Kidney glomerular epithelial cell (primary cell): ENCODE measurements at regions not wholly inside any gene's neighbourhood (a gene's known extent, or its start where the extent isn't known, plus 50 kb on each side); places are given as distances from the start of the nearest gene placed in this dataset.

ENCODE experiments used
- DNase-seq: peaks from one replicate; lab custom pipeline; 2025; lab: John Stamatoyannopoulos, UW

DNA sequence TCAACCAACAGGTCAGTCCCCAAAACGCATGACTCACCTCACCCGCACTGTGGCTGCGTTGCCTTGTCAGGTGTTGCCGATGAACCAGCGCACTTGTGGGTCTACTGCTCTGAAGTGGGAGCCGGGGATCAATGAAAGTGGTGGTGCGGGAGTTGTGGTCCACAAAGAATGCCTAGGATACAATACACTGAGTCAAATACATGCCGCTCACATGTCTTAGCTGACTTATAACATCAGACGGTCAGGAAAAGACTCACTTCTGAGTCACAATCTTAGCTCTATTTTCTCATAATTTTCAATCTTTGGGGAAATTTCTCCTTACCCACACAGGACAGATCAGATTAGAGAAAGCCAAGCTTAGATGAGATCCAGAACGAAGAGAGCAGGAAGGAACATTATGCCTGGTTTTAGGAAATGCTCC, 107.1 kb upstream of the STK17B start:
- no peak for DNase-seq

DNA sequence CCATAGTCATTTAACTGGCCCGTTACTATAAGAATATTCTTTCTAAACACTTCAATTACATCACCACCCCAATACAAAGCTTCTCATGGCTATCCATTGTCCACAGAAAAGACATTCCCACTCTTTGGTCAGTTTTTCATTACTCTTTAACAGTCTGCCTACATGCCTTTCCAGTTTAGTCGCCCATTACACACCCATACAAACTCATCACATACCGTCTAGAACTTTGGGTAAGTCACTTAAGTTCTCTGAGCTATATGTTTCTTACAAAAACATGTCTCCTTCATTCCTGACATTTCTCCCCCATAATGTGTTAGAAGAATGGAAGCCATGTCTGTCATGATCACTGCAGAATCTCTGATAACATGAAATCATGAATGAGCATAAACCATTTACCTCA, 108.2 kb upstream of the STK17B start:
- peak; percentile 36 for DNase-seq

DNA sequence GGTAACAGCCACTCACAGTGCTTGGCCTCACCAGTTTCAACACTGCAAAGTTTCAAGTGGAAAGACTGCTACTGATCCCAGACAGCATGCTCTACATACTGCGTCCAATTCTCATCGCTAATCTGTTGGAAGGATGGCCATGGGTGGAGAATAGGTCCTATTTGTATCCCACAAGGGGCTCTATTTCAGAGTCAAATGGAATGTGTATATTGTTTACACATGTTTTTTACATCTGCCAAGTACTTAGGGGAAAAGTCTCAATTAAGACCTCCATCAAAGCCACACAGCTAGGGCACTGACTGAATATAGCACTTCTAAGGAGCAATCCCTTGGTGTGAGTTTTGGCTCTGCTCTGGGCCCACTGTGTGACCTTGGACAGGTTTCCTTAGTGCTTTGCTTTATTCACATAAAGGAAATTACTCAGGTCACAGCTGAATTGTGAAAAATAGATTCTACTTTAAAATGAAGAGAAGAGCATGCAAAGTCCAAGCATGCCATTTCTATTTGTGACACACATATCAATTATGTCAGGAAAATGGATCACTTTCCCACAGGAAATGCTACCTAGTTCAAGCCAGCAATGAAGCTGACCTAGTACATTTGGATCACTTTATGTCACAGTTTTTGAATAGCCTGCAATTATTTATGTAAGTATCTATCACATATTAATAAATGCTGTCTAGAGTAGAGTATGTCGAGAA, 112.9 kb upstream of the STK17B start:
- DNase-seq, result no peak

DNA sequence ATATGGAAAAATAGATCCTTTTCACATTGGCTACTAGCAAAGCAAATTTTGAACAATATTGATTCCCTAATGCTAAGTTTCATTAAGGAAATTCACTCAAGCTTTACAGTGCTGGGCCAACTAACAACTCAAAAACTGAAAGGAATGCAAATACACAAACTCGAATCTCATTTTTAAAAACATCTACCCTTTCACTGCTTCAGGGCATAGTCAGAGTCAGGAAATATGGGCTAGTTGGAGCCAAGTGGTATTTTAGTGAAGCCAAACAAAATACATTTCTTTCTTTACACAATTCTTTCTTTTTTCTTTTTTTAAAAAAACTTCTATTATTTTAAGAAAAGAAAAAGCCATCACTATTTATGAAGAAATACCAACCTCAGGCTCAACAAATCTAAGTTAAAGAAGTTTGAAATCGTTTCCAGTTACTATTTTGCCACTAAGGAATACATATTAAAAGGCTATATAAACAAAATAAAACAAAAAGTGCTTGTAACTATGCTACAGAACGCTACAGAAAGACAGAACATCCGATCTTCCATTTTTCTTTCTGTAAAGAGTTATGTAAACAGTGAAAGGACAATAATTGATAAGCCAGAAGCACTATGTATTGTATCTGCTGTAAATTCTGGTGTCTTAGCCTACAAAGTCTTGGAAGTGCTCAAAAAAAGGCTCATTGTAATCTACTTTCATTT, 113.6 kb upstream of the STK17B start:
- no peak for DNase-seq

DNA sequence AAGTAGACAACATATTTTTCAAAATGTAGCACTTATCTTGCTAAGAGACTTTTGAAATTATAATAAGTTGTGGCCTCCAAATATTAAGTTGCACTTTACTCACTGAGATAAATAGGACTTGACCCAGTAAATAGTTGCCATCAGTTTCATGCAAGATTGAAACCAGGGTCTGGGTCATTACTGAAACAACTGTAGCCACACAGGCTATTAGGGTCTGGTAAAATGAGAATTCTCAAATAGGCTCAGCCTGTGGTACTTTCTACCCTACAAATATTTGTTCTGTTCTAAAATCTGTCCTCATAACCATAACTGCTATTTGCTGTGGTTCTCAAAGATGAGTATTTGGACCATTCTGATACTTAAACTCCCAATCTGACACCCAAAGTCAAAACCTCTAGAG, 115.4 kb upstream of the STK17B start:
- DNase-seq, result no peak

DNA sequence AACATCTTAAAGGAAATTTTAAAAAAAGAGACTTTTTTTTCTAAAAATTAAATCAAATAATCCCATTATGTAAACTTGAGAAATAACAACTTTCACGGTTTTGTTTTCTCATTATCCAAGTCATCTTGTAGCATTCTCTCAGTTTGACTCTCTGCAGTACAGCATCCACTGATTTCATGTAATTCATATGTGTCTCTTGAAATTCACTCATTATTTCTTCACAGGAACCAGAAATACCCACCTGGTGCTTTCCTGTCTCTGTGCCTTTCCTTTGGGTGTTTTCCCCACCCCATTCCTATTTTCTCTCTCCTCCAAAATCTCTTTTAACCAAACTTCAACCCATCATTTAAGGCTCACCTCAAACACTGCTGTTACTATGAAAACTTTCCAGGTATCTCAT, 116.1 kb upstream of the STK17B start:
- DNase-seq, result no peak

DNA sequence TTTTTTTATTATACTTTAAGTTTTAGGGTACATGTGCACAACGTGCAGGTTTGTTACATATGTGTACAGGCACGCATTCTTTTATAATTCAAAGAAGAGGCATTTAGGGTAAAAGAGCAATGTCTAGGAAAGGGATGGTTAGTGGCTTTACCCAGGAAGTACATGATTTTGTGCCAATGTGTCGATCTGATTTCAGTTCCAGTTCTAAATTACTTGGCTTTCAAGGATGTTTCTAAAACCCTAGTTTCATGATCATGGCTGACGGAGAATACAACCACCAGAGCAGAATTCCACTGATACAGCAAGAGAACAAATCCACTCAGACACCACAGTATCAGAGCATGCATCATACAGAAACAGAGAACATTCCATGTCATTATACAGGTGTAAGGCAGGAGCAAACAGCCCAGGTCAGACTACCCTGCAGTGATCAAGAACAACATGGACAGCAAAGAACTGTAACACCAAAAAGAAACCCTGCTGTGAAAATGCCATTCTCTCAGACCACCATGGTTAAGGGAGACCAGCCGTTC, 116.7 kb upstream of the STK17B start:
- DNase-seq, result no peak

DNA sequence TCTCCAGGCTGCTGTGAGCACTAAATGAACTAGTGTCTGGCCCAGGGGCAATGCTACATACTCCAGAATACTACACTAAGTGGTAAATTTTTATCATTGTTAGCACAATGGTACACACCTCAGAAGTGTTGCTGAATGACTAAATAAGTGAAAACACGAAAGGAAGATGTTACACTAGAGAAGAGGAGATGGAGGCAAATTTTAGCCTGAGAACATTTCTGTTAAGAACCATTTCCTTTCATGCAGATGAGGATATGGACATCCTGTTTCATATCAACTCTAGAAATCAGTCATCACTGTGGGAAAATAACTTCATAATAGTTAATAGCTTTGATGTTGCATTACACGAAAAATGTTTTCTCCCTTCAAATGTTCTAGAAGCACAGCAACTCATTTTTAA, 117.6 kb upstream of the STK17B start:
- DNase-seq, result no peak

DNA sequence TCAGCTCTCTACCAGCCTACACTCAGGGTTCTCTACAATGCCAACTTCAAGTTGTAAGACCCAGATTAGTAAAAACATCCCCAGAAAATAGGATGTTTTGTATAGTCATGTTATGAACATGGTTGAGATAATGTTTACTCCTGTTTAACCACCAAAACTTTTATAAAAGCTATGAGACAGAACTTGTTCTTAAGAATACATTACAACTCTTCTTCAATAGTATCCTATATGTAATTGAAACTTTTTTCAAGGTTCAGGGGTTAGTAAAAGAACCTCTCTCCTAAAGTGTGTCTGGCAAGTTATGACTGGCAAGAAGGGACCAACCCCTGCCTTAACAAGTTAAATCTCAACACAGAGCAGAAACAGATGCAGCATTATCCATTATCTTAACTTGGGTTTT, 118.8 kb upstream of the STK17B start:
- no peak for DNase-seq

DNA sequence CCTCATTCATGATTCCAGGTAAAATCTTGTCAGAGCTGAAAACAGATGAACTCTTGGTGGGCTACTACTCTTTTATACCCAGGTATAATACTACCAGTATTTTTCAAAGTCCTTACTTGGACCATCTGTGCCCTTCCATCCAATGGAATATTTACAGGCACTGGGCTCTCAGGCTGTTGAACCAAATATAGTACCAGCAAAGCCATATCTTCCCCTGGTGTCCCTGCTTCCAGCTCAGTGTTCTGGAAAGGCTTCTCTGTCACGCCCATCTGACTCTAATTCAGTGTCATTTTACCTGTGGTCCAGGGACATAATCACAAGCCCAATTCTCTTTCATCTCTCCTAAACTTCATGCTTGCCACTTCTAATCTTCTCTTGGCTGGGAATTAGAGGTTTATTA, 119.2 kb upstream of the STK17B start:
- DNase-seq, result no peak

DNA sequence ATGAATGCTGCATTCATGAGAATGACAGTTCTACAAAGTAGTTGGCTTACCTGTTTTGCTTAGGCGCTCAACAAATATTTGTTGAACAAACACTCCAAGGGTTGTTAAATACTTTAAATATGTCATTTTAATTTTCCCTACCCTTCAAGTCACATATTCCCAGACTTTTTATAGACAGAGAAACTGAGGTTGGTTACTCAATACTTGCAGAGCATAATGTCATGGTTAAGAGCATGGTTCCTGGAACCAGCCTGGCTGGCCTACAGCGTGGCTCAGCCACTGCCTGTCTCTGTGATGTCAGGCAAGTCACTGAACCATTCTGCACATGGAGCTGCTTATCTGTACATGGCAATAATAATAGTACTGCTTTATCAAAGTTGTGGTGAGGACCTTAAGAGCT, 120.0 kb upstream of the STK17B start:
- DNase-seq, result no peak

DNA sequence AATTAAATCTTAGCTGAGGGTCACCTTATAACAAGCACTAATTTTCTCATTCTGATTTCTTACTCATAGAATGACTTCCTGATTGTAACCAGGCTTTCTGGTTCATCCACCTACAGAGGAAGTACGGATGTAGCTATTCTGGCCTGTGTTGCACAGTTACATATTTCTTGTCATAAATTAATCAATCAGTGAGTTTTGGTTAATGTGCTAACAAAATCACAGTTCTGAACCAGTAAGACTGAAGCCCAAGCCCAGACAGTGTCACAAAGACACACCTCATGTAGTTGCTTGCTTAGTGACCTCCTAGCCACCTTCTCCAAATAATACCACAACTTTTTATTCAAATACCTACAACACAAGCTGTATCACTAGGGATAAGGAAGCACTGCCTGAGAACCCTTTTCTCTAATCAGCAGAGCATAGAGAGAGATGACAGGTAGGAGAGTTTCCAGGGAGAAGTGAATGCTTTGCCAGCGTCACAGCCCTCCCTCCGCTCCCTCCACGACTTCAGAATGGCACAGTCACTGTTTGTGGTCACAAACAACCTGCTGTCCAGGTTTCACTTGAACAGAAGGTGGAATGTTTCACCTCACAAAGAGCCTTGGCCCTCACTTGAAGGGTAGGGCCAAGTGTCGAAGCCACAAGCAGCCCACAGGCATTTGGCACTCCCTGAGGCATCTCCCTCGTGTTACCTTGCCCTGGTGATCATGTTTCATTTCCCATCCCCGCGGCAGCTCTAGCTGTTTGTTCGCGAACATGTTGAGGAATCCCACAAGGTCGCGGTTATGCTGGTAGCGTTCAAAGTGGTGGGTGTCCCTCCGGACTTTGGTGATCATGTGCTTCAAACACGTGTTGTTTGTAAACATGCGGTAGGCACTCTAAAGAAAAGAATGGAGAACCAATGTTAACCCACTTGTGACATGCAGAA, 120.8 kb upstream of the STK17B start:
- DNase-seq, result peak; percentile 45

DNA sequence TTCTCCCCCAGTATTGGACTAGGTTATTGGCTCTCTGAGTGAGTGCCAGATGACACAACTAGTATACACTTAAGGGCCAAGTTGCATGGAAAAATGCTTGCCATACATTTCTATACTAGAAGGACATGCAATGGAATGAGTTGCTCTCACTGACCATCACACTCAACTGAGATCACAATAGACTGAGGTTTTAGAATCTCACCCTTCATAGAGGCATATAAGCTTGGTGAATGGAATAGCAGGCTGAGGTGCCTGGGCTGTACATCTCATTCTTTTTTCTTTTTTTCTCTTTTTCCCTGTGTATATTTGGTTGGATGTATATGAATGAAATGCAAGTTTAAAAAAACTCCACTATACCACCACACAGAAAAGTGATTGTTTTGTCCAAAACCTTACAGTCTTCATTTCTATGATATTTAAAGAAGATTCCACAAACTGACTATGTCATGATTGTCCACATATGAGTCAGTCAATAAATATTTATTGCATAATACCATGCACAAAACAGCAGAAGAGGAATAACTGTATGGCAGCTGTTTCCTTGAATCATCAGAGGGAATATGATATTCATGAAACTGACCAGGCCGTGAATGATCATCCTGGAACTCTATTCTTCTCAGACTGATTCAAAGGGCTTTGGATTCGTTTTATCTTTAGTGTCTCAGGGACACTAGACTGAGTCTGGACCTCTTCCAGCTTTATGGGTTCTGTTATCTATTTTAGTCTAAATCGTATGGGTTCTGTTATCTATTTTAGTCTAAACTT, 122.6 kb upstream of the STK17B start:
- DNase-seq, result peak; percentile 43

DNA sequence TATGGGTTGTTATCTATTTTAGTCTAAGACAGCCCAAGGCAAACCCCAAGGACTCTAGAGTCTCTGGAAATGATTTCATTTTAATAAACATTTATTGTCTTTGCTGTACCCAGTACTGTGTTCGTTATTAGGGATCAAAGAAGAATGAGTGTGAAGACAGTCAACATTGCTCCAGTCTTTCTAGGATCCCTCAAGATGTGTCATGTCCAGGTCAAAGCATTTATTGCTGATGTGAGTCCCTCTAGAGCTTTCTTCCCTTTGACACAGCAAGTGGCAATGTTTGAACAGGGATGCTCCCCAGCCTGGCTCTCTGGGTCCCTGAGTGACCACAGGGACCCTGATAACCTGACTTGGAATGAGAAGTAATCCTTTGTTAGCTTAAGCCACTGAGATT, 123.1 kb upstream of the STK17B start:
- DNase-seq, result no peak

DNA sequence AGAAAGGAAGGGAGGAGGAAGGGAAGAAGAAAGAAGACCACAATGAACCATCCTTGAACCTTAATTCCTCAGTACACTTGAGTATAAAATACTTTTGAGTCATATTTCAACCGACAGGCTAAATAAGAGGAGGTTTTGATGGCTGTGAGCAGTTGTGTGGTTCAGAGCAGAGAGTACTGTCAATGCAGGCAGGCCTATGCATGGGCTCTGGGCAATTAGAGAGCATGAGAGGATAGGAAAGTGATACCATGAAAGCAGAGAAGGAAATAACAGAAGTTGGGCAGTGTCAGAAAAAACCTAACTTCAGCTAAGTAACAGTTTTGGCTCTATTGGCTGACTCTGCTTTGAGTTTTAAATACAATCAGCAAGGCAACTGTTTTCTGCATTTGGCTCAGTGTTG, 123.6 kb upstream of the STK17B start:
- no peak for DNase-seq

DNA sequence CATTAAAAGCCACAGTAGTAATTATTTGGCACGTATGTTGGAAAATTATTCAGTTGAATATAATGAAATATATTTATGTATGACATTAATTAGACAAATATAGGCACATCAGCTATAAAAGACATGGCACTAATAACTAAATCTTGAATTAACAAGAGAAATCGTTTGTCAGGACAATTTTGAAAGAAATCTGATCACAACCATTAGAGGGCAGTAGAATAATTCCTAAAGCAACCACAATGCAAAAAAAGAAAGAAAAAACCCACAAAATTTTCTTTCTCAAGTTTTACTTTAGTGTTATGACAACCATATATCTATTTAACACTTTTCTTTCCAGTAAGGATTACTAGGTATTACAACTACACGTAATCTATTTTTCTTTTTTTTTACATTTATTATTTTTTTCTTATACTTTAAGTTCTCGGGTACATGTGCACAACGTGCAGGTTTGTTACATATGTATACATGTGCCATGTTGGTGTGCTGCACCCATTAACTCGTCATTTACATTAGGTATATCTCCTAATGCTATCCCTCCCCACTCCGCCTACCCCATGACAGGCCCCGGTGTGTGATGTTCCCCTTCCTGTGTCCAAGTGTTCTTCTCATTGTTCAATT, 126.8 kb upstream of the STK17B start:
- peak; percentile 16 for DNase-seq

DNA sequence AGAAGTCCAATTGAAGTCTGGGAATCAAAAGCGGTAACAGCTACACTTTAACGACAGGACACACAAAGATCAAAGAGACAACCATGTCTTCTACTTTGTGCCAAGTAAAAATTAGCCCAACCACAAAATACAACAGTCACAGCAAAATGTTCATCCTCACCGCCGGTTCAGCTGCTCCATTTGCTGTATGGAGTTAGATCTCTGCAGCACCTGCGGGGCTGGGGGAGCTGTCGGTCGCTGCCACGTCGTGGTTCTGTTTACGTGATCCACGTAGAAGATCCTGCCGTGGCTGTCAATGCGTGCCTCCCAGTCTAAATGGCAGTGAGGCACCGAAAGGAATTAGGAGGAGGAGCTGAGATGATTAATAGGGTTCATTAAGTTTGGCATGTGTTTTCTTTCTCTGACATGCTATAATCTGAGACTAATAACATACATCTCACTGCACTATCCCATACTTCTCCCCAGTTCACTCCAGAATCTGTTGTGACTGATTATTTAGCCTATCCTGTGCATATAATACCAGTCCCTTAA, 136.5 kb upstream of the STK17B start:
- no peak for DNase-seq

DNA sequence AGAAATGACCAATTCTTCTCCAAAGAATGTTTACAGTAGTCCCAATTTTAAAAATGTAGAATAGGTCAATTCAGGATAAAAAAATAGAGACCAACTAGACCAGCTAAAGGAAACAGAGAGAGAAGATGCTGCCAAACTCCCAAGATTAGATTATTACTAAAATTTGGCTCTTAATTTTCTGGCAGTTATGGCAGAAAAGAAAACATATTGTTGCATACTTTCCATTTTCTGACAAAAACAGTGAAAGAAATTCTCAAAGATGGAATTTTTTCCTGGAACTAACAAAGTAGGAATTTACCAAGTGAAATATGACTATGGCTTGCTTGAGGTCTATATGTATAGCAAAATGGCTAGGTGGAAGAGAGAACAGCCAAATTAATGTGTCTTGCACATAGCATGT, 138.3 kb upstream of the STK17B start:
- no peak for DNase-seq

DNA sequence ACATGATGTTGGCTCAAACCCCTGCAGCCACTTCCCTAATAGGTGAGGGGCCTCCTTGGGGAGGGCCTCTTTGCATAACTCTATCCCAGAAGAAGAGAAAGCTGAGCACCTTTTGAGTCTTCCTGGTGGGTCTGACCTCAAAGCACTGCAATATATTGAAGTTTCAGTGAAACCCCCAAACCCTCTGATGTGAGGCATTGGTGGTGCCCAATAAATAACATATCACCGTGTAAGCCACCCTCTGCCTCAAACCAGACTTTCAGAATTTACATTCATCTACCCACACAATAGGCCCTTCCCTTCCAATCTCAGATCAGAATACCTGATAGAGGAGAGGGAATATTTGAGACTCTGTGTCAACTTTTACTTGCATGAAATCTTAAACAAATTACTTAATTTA, 142.8 kb upstream of the STK17B start:
- DNase-seq, result no peak

DNA sequence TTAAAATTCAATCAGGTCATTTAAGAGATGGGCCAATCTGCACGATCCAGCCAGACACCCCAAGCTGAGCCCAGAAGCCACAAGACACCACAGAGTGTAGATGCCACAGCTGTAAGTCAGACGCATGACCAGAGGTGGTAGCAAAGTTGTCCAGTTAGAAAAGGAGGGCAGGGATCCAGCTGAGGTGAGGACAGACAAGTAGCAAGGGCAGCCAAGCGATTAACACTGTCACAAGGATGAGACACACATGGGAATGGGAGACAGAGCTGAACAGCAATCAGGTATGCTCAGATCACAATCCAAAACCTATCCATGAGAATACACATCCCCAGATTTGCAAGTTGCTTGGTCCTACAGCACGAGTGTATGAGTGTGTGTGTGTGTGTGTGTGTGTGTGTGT, 143.4 kb upstream of the STK17B start:
- DNase-seq, result peak; percentile 38

DNA sequence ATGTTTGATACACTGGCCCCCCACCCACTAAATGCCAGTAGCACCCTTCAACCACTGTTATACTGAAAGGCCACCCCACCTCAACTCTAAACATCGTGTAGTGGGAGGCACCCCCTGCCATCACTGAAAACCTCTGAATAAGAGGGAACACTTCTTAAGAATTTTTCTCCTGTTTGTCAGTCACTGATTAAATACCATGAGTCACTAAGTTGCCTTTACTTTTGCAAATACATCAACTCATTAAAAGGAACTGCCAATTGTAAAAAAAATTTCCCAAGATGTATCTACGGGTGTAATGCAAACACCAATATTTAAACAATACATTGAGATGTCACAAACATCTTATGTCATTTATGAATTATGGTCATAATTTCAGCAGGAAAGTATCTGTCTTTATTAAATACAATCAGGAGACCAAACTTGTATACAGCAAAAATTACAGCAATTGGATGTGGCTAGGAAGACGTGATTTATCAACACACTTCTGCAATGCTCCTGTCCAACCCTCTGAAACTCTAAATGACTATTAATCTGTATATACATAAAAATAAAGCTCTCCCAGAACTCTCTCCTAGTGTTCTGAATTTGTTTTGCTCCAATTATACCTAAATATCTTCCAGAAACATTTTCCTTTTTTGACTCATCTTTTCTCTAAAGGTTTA, 144.1 kb upstream of the STK17B start:
- DNase-seq, result no peak
